Fibroblast of lung (primary cell): ENCODE measurements at regions not wholly inside any gene's neighbourhood (a gene's known extent, or its start where the extent isn't known, plus 50 kb on each side); places are given as distances from the start of the nearest gene placed in this dataset.

Experiments
- DNase-seq, 2 donors: peaks; one replicate each; pipeline versions ENCODE4 v3.0.0 to v3.0.0-alpha.2; 2010; ENCODE audit warnings: low read depth in 2 of 2
- H2AFZ ChIP-seq: 2 replicates; pipeline ENCODE4 v1.5.1; 2012; ENCODE audit warnings: low read length, control low read depth, inconsistent platforms
- H3K27ac ChIP-seq: 2 replicates; pipeline ENCODE4 v1.5.1; 2011; ENCODE audit warnings: low read length, control low read depth; ENCODE audit not compliant: insufficient read depth
- H3K27me3 ChIP-seq: 2 replicates; pipeline ENCODE4 v1.5.1; 2011; ENCODE audit warnings: mild to moderate bottlenecking, low read length; ENCODE audit not compliant: control insufficient read depth, insufficient read depth
- H3K36me3 ChIP-seq: 2 replicates; pipeline ENCODE4 v1.5.1; 2011; ENCODE audit warnings: low read length; ENCODE audit not compliant: control insufficient read depth, insufficient read depth
- H3K4me1 ChIP-seq: 2 replicates; pipeline ENCODE4 v1.5.1; 2011; ENCODE audit warnings: low read length; ENCODE audit not compliant: control insufficient read depth, insufficient read depth; ENCODE audit errors: extremely low read depth
- H3K4me2 ChIP-seq: 2 replicates; pipeline ENCODE4 v1.5.1; 2011; ENCODE audit warnings: low read length, control low read depth; ENCODE audit not compliant: insufficient read depth; ENCODE audit errors: extremely low read depth
- H3K4me3 ChIP-seq, 4 experiments: fragments of 200-600 bp in 1 of 4; sonication (generic) in 1 of 4; replicated peaks in 1 of 4; 2 replicates each; pipeline ENCODE4 v1.5.1; 2011 to 2016; ENCODE audit warnings: low read length in 4 of 4, low read depth in 3 of 4, mild to moderate bottlenecking in 3 of 4, control low read depth in 2 of 4, inconsistent platforms in 1 of 4, mixed read lengths in 1 of 4; ENCODE audit not compliant: insufficient read depth in 1 of 4; ENCODE audit errors: control extremely low read depth in 1 of 4
- H3K79me2 ChIP-seq: 2 replicates; pipeline ENCODE4 v1.5.1; 2012; ENCODE audit warnings: mild to moderate bottlenecking, low read length, inconsistent platforms; ENCODE audit not compliant: control insufficient read depth, insufficient read depth
- H3K9ac ChIP-seq: 2 replicates; pipeline ENCODE4 v1.5.1; 2011; ENCODE audit warnings: mild to moderate bottlenecking, low read length, control low read depth; ENCODE audit not compliant: insufficient read depth
- H3K9me3 ChIP-seq: 2 replicates; pipeline ENCODE4 v1.5.1; 2012; ENCODE audit warnings: low read depth, low read length; ENCODE audit not compliant: control insufficient read depth, insufficient read depth
- H4K20me1 ChIP-seq: 2 replicates; pipeline ENCODE4 v1.5.1; 2011; ENCODE audit warnings: low read length; ENCODE audit not compliant: control insufficient read depth, insufficient read depth; ENCODE audit errors: extremely low read depth
- CTCF ChIP-seq, 2 donors: IDR thresholded peaks in 1 of 2; conservative IDR thresholded peaks in 1 of 2; 1 replicate in 1 of 2; 2 replicates in 1 of 2; pipeline ENCODE4 v1.5.1; 2011 to 2012; ENCODE audit warnings: low read length in 2 of 2, control low read depth in 1 of 2, inconsistent platforms in 1 of 2, low read depth in 1 of 2, mild to moderate bottlenecking in 1 of 2
- EZH2 ChIP-seq: IDR thresholded peaks from 2 replicates; pipeline ENCODE4 v1.5.1; 2012; ENCODE audit warnings: low read length, control low read depth, mild to moderate bottlenecking; ENCODE audit errors: missing control alignments

- Histone ChIP-seq H3K9me3 (no peaks in the 10 kb centered on the region), H3K36me3 (no peaks in the 10 kb centered on the region), H3K9ac (no peak overlapping the region), H2AFZ (no peak overlapping the region), H3K4me2 (no peak overlapping the region), H4K20me1 (no peaks in the 10 kb centered on the region), H3K27me3 (no peaks in the 10 kb centered on the region), H3K4me3 (no peak overlapping the region), H3K79me2 (no peaks in the 10 kb centered on the region), H3K4me1 (no peaks in the 10 kb centered on the region), H3K27ac (no peak overlapping the region)
- no peak for DNase-seq
- TF ChIP-seq CTCF (conservative IDR thresholded peaks at IDR 0.05 in 1 of 2, IDR thresholded peaks at IDR 0.05 in 1 of 2; ENCODE audit: low read depth in 1 of 2, low read length in 2 of 2) (no peak), EZH2 (no peak)
These were observed 426.4 kb downstream of the INSC start for GRCh38 chr11:15541079-15541478.

GRCh38 chr11:15544353-15544752, 429.6 kb downstream of the INSC start:
- no peak overlapping the region for H3K9ac ChIP-seq
- no peak for DNase-seq
- no peaks in the 10 kb centered on the region for H3K27me3 ChIP-seq
- no peak overlapping the region for H2AFZ ChIP-seq
- no peak overlapping the region for H3K27ac ChIP-seq
- H3K4me3 ChIP-seq = no peak overlapping the region
- H3K36me3 ChIP-seq = no peaks in the 10 kb centered on the region
- H3K4me2 ChIP-seq = no peak overlapping the region
- no peaks in the 10 kb centered on the region for H4K20me1 ChIP-seq
- H3K9me3 ChIP-seq = no peaks in the 10 kb centered on the region
- H3K79me2 ChIP-seq = no peaks in the 10 kb centered on the region
- TF ChIP-seq CTCF (conservative IDR thresholded peaks at IDR 0.05 in 1 of 2, IDR thresholded peaks at IDR 0.05 in 1 of 2; ENCODE audit: low read depth in 1 of 2, low read length in 2 of 2) (no peak), EZH2 (no peak)
- no peaks in the 10 kb centered on the region for H3K4me1 ChIP-seq

- Histone ChIP-seq H3K4me2 (no peak overlapping the region), H3K9ac (no peak overlapping the region), H4K20me1 (no peaks in the 10 kb centered on the region), H3K4me1 (no peaks in the 10 kb centered on the region), H3K36me3 (no peaks in the 10 kb centered on the region), H3K79me2 (no peaks in the 10 kb centered on the region), H3K4me3 (no peak overlapping the region), H2AFZ (no peak overlapping the region), H3K27me3 (no peaks in the 10 kb centered on the region), H3K27ac (no peak overlapping the region), H3K9me3 (no peaks in the 10 kb centered on the region)
- DNase-seq = no peak
- TF ChIP-seq CTCF (conservative IDR thresholded peaks at IDR 0.05 in 1 of 2, IDR thresholded peaks at IDR 0.05 in 1 of 2; ENCODE audit: low read depth in 1 of 2, low read length in 2 of 2) = no peak
- no peak for TF ChIP-seq EZH2
These were observed 433.0 kb downstream of the INSC start for GRCh38 chr11:15547685-15548084.
